ENCODE measurements at regions not wholly inside any gene's neighbourhood (a gene's known extent, or its start where the extent isn't known, plus 50 kb on each side); places are given as distances from the start of the nearest gene placed in this dataset.

- H3K4me1 ChIP-seq (replicated peaks; ENCODE audit: insufficient read depth): peaks cover 5% of the 10 kb centered on the region; the same call in 1 of the 2 replicates
- H2AFZ ChIP-seq: no peak overlapping the region
- intact Hi-C loops (cut with micrococcal nuclease; ENCODE audit: unreplicated experiment): no loop called here
Observed at GRCh38 chr7:115124409-115124939, 202.6 kb downstream of the MDFIC start.

DNA sequence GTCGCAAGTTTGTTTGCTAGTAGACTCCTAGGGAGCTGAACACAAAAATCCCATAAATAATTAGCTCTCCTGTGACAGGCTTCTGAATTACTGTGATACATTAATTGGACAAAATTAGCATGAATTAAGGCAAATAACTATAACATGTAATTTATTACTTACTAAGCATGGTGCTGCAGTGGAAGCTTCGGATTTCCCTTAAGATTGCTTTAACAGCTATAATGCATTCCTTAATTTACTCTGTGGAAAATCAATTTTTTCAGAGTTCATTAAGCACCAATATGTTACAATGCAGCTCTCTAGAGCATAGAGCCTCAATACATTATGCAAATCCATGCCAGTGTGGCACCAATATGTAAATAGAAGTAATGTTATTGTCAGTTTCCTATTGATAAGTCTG lies 201.5 kb downstream of the MDFIC start:
- intact Hi-C loops (cut with micrococcal nuclease; ENCODE audit: unreplicated experiment): no loop called here
- Histone ChIP-seq H2AFZ (no peak overlapping the region), H3K27ac (no peak overlapping the region), H3K4me3 (no peak overlapping the region), H3K36me3 (ENCODE audit: low read depth) (no peaks in the 10 kb centered on the region), H3K27me3 (ENCODE audit: insufficient read depth, low read depth) (no peaks in the 10 kb centered on the region), H3K4me2 (no peak overlapping the region), H4K20me1 (ENCODE audit: insufficient read depth) (no peaks in the 10 kb centered on the region), H3K9me2 (ENCODE audit: insufficient read depth) (peaks cover 3% of the 10 kb centered on the region; the same call in 1 of the 2 replicates), H3F3A (ENCODE audit: insufficient read depth, low read depth) (no peaks in the 10 kb centered on the region), H3K4me1 (replicated peaks; ENCODE audit: insufficient read depth) (peaks cover 5% of the 10 kb centered on the region; the same call in 1 of the 2 replicates), H3K79me2 (ENCODE audit: low read depth) (no peaks in the 10 kb centered on the region), H3K9me3 (ENCODE audit: insufficient read depth, low read depth) (peaks cover 5% of the 10 kb centered on the region; the same call in 1 of the 2 replicates)
- TF ChIP-seq EZH2 (IDR thresholded peaks at IDR 0.05; ENCODE audit: low read depth) (no peak), CTCF (conservative IDR thresholded peaks at IDR 0.05) (no peak)
- POLR2A ChIA-PET (ENCODE audit: unreplicated experiment): no interaction called here
- no peak for DNase-seq
- BruUV-seq (replicated peaks): no TSS peak
- CTCF ChIA-PET: no interaction called here

More at GRCh38 chr7:115124409-115124939, 202.6 kb downstream of the MDFIC start:
- Histone ChIP-seq H3K4me3 (no peak overlapping the region), H3K9me3 (ENCODE audit: insufficient read depth, low read depth) (peaks cover 5% of the 10 kb centered on the region; the same call in 1 of the 2 replicates), H3K79me2 (ENCODE audit: low read depth) (no peaks in the 10 kb centered on the region), H3K27ac (no peak overlapping the region), H3K9me2 (ENCODE audit: insufficient read depth) (peaks cover 3% of the 10 kb centered on the region; the same call in 1 of the 2 replicates), H4K20me1 (ENCODE audit: insufficient read depth) (no peaks in the 10 kb centered on the region), H3K27me3 (ENCODE audit: insufficient read depth, low read depth) (no peaks in the 10 kb centered on the region), H3F3A (ENCODE audit: insufficient read depth, low read depth) (no peaks in the 10 kb centered on the region), H3K4me2 (no peak overlapping the region), H3K36me3 (ENCODE audit: low read depth) (no peaks in the 10 kb centered on the region)
- DNase-seq: no peak
- CTCF ChIA-PET: no interaction called here
- POLR2A ChIA-PET (ENCODE audit: unreplicated experiment): no interaction called here
- TF ChIP-seq CTCF (conservative IDR thresholded peaks at IDR 0.05): no peak
- TF ChIP-seq EZH2 (IDR thresholded peaks at IDR 0.05; ENCODE audit: low read depth): no peak
- BruUV-seq (replicated peaks): no TSS peak

- no peaks in the 10 kb centered on the region for H3K27me3 ChIP-seq (ENCODE audit: insufficient read depth, low read depth)
- DNase-seq: no peak
- no peaks in the 10 kb centered on the region for H3K36me3 ChIP-seq (ENCODE audit: low read depth)
- H3K4me3 ChIP-seq: no peak overlapping the region
- no peak for TF ChIP-seq CTCF (conservative IDR thresholded peaks at IDR 0.05)
- no peak for TF ChIP-seq EZH2 (IDR thresholded peaks at IDR 0.05; ENCODE audit: low read depth)
- peaks cover 3% of the 10 kb centered on the region; the same call in 1 of the 2 replicates for H3K9me2 ChIP-seq (ENCODE audit: insufficient read depth)
- no TSS peak for BruUV-seq (replicated peaks)
- no peaks in the 10 kb centered on the region for H3K9me3 ChIP-seq (ENCODE audit: insufficient read depth, low read depth)
- H2AFZ ChIP-seq: no peak overlapping the region
- no peaks in the 10 kb centered on the region for H3F3A ChIP-seq (ENCODE audit: insufficient read depth, low read depth)
- H3K79me2 ChIP-seq (ENCODE audit: low read depth): no peaks in the 10 kb centered on the region
- peaks cover 2% of the 10 kb centered on the region; the same call in 1 of the 2 replicates for H3K4me1 ChIP-seq (replicated peaks; ENCODE audit: insufficient read depth)
- no peak overlapping the region for H3K4me2 ChIP-seq
- no peak overlapping the region for H3K27ac ChIP-seq
- ChIA-PET POLR2A (ENCODE audit: unreplicated experiment) (interaction anchor here (0.7 kb wide), 1 partner anchor 27 kb away, joined by 3 read pairs; no protein-coding TSS in a partner anchor), CTCF (no interaction called here)
- no peaks in the 10 kb centered on the region for H4K20me1 ChIP-seq (ENCODE audit: insufficient read depth)
- intact Hi-C loops (cut with micrococcal nuclease; ENCODE audit: unreplicated experiment): no loop called here
Observed at GRCh38 chr7:115122388-115122787, 200.5 kb downstream of the MDFIC start.

Data from PC-9 (cell line).